KMS-11 (cell line): ENCODE measurements at regions not wholly inside any gene's neighbourhood (a gene's known extent, or its start where the extent isn't known, plus 50 kb on each side); places are given as distances from the start of the nearest gene placed in this dataset.

Source experiments
- H2AFZ ChIP-seq: fragments of 200-600 bp; sonication (generic); 2 replicates; pipeline ENCODE4 v1.6.1; 2016; ENCODE audit warnings: antibody characterized with exemption, mixed run types, low read depth
- H3K27ac ChIP-seq: fragments of 200-600 bp; sonication (generic); 2 replicates; pipeline ENCODE4 v1.6.1; 2016; ENCODE audit warnings: mild to moderate bottlenecking, mixed run types
- H3K27me3 ChIP-seq: fragments of 200-600 bp; sonication (generic); 2 replicates; pipeline ENCODE4 v1.6.1; 2017; ENCODE audit warnings: mild to moderate bottlenecking, low read depth, mixed run types, moderate library complexity; ENCODE audit not compliant: insufficient read depth
- H3K36me3 ChIP-seq: fragments of 200-600 bp; sonication (generic); 2 replicates; pipeline ENCODE4 v1.6.1; 2017; ENCODE audit warnings: mild to moderate bottlenecking, mixed run types; ENCODE audit not compliant: insufficient read depth
- H3K4me1 ChIP-seq: fragments of 200-600 bp; sonication (generic); 2 replicates; pipeline ENCODE4 v1.6.1; 2016; ENCODE audit warnings: mild to moderate bottlenecking, low read depth, mixed run types; ENCODE audit not compliant: poor library complexity, severe bottlenecking
- H3K4me2 ChIP-seq: fragments of 200-600 bp; sonication (generic); 2 replicates; pipeline ENCODE4 v1.7.0; 2016; ENCODE audit warnings: mild to moderate bottlenecking, mixed run types
- H3K4me3 ChIP-seq: fragments of 200-600 bp; sonication (generic); IDR thresholded peaks from 2 replicates; pipeline ENCODE4 v1.6.1; 2017; ENCODE audit warnings: low read depth, low read length, mixed read lengths; ENCODE audit not compliant: insufficient read depth
- H3K79me2 ChIP-seq: fragments of 200-600 bp; sonication (generic); 2 replicates; pipeline ENCODE4 v1.6.1; 2016; ENCODE audit warnings: low read depth, mixed run types; ENCODE audit not compliant: insufficient read depth
- H3K9ac ChIP-seq: fragments of 200-600 bp; sonication (generic); 2 replicates; pipeline ENCODE4 v1.6.1; 2016; ENCODE audit warnings: mild to moderate bottlenecking, mixed run types
- H4K20me1 ChIP-seq: fragments of 200-600 bp; sonication (generic); 2 replicates; pipeline ENCODE4 v1.6.1; 2016; ENCODE audit warnings: mild to moderate bottlenecking, mixed run types; ENCODE audit not compliant: insufficient read depth
- TF ChIP-seq, protein P1 (sequence below): fragments of 200-600 bp; sonication (generic); conservative IDR thresholded peaks from 2 replicates; pipeline ENCODE4 v1.6.1; 2017; ENCODE audit warnings: low read depth, mild to moderate bottlenecking, antibody characterized with exemption, low read length, moderate library complexity, mixed read lengths

DNA sequence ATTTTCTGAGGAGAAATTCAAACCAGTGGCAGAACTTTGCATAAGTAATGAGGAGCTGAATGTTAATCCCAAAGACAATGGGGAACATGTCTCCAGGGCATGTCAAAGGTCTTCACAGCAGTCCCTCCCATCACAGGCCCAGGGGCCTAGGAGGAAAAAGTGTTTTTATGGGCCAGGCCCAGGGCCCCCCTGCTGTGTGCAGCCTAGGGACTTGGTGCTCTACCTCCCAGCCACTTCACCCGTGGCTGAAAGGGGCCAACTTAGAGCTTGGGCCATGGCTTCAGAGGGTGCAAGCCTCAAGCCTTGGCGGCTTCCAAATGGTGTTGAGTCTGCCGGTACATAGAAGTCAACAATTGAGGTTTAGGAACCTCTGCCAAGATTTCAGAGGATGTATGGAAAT is 854.0 kb downstream of the LRRIQ3 start:
- TF ChIP-seq, protein P1, sequence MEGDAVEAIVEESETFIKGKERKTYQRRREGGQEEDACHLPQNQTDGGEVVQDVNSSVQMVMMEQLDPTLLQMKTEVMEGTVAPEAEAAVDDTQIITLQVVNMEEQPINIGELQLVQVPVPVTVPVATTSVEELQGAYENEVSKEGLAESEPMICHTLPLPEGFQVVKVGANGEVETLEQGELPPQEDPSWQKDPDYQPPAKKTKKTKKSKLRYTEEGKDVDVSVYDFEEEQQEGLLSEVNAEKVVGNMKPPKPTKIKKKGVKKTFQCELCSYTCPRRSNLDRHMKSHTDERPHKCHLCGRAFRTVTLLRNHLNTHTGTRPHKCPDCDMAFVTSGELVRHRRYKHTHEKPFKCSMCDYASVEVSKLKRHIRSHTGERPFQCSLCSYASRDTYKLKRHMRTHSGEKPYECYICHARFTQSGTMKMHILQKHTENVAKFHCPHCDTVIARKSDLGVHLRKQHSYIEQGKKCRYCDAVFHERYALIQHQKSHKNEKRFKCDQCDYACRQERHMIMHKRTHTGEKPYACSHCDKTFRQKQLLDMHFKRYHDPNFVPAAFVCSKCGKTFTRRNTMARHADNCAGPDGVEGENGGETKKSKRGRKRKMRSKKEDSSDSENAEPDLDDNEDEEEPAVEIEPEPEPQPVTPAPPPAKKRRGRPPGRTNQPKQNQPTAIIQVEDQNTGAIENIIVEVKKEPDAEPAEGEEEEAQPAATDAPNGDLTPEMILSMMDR: no peak
- Histone ChIP-seq H3K27me3 (no peaks in the 10 kb centered on the region), H3K4me2 (no peak overlapping the region), H3K9ac (no peak overlapping the region), H3K4me3 (no peak overlapping the region), H3K36me3 (no peaks in the 10 kb centered on the region), H2AFZ (no peak overlapping the region), H3K4me1 (no peaks in the 10 kb centered on the region), H3K79me2 (no peaks in the 10 kb centered on the region), H3K27ac (no peak overlapping the region), H4K20me1 (no peaks in the 10 kb centered on the region)

DNA sequence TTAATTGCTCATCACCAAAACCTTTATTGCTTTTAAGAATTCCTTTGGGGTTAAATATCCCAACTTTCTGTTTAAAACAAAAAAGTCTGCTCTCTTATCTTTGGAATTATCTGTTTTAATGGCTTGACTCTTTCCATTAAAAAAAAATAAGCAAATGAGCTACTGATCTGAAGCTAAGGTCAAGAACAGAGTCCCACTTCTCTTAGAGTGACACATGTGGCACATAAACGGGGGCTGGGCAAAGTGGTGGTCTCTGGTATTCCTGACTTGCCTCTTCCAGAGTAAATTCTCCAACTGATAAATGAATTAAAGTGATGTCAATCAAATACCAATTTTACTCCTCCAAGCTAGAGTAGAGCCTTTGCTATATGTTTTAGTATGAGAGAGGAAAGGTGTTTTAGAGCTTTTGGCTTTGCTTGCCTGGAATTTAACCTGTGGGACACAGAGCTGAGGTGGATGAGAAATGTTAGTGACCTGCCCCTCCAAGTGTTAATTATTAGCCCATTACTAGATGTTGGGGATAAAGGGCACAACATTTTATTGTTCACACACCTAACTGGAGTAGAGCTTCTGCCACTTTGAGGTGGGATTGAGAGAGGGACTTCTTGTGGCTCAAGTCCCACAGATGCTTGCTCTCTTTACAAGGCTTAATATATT is 864.0 kb downstream of the LRRIQ3 start:
- no peak overlapping the region for H3K4me2 ChIP-seq

DNA sequence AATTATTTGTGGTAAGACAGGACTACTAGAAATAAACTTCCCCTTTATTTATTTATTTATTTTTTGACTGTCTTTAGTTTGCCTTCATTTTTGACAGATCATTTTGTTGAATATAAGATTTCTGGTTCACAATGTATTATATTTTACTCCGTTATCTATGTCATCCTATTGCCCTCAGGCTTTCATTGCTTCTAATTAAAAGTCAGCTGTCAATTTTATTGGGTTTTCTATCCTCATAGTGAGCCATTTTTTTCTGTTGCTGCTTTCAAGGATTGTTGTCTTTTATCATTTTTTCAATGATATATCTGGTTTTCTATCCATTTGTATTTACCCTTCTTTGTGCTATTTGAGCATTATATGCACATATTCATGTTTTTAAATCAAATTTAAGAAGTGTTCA is 866.2 kb downstream of the LRRIQ3 start:
- no peaks in the 10 kb centered on the region for H3K79me2 ChIP-seq
- no peaks in the 10 kb centered on the region for H3K4me1 ChIP-seq
- H3K9ac ChIP-seq: no peak overlapping the region
- no peak overlapping the region for H3K4me2 ChIP-seq
- TF ChIP-seq, protein P1: no peak
- no peak overlapping the region for H2AFZ ChIP-seq
- H3K27me3 ChIP-seq: no peaks in the 10 kb centered on the region
- H3K27ac ChIP-seq: no peak overlapping the region
- H3K4me3 ChIP-seq: no peak overlapping the region
- H3K36me3 ChIP-seq: no peaks in the 10 kb centered on the region
- no peaks in the 10 kb centered on the region for H4K20me1 ChIP-seq

More for the DNA sequence above, 864.0 kb downstream of the LRRIQ3 start:
- TF ChIP-seq, protein P1: no peak
- Histone ChIP-seq H3K9ac (no peak overlapping the region), H3K27me3 (no peaks in the 10 kb centered on the region), H3K36me3 (no peaks in the 10 kb centered on the region), H3K4me3 (no peak overlapping the region), H3K27ac (no peak overlapping the region), H3K79me2 (no peaks in the 10 kb centered on the region), H4K20me1 (no peaks in the 10 kb centered on the region), H3K4me1 (no peaks in the 10 kb centered on the region), H2AFZ (no peak overlapping the region)

DNA sequence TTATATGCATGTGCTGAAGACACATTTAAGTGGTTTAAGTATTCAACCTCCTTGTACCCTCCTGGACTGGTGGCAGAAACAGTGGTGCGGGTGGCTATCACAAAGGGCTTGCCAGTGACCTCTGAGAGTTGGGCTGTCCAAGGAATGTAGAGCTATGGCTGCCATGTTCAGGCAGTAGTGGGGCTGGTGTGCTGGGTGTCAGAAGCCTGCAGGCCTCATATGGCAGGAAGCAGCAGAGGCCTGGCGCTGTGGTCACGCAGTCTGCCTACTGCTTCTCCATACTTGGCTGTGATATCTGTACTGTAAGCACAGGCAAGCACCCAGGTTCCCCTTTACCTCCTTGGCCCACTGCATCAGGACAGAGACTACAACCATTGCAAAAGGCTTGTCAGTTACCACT is 870.0 kb downstream of the LRRIQ3 start:
- H4K20me1 ChIP-seq: no peaks in the 10 kb centered on the region
- TF ChIP-seq, protein P1: no peak
- H3K4me3 ChIP-seq: no peak overlapping the region
- no peak overlapping the region for H3K9ac ChIP-seq
- H2AFZ ChIP-seq: no peak overlapping the region
- no peaks in the 10 kb centered on the region for H3K27me3 ChIP-seq
- H3K4me1 ChIP-seq: no peaks in the 10 kb centered on the region
- H3K27ac ChIP-seq: no peak overlapping the region
- H3K79me2 ChIP-seq: no peaks in the 10 kb centered on the region
- H3K4me2 ChIP-seq: no peak overlapping the region
- H3K36me3 ChIP-seq: no peaks in the 10 kb centered on the region
